ENCODE measurements at regions not wholly inside any gene's neighbourhood (a gene's known extent, or its start where the extent isn't known, plus 50 kb on each side); places are given as distances from the start of the nearest gene placed in this dataset.

DNA sequence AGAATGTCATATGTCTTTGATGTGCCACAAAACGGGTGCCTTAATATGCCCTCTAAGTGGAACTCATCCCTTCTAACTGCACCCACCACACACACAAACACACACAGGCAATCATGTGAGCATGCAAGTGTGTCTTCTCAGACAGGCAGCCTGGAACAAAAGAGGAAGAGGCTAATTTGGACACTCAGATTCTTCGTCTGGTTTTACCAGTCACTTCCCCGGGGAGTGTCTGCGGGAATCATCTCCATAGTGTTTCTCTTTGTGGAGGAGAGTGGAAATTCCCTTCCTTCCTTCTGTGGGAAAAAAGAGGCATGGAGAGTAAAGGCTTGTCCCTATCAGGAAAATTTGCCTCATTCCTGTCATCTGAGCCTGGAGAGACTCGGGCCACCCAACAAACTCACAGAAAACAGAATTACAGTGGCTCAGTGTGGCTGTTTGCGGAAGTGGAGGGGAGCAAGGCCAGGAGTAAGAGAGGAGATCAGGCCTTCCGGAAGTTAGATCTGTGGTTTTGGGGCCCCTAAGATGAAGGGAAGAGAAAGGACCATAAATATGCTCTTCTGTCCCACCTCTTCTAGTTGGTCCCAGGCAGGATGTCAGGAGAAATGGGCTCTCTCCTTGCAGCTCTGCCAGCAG, 212.6 kb upstream of the SEMA6D start:
- no peaks in the 10 kb centered on the region for H3K9me3 Mint-ChIP-seq (ENCODE audit: unreplicated experiment)
- Histone ChIP-seq H3K4me3 (ENCODE audit: insufficient read depth, low read depth, low read length) (no peak overlapping the region), H3K9me3 (ENCODE audit: insufficient read depth, low read depth, low read length) (no peaks in the 10 kb centered on the region), H3K9ac (ENCODE audit: low read length) (no peak overlapping the region), H3K36me3 (ENCODE audit: insufficient read depth, low read length) (no peaks in the 10 kb centered on the region), H3K4me1 (ENCODE audit: insufficient read depth, low read length) (peaks cover 4% of the 10 kb centered on the region), H3K27me3 (ENCODE audit: insufficient read depth, low read length) (no peaks in the 10 kb centered on the region), H3K27ac (ENCODE audit: low read depth, low read length) (no peak overlapping the region), H3K79me2 (ENCODE audit: insufficient read depth, low read length) (no peaks in the 10 kb centered on the region), H3K4me2 (ENCODE audit: low read length) (no peak overlapping the region), H2AFZ (ENCODE audit: low read depth, low read length) (no peak overlapping the region), H4K20me1 (ENCODE audit: insufficient read depth, low read length) (no peaks in the 10 kb centered on the region)
- no peak overlapping the region for H3K4me3 Mint-ChIP-seq (ENCODE audit: unreplicated experiment)
- H3K36me3 Mint-ChIP-seq (ENCODE audit: low read depth, unreplicated experiment) = no peaks in the 10 kb centered on the region
- peaks cover under 1% of the 10 kb centered on the region for H3K27me3 Mint-ChIP-seq (ENCODE audit: low read depth, unreplicated experiment)
- H3K27ac Mint-ChIP-seq (ENCODE audit: unreplicated experiment) = peak overlapping the region; percentile 0
- H3K4me1 Mint-ChIP-seq (ENCODE audit: low read depth, unreplicated experiment) = peaks cover 21% of the 10 kb centered on the region
- TF ChIP-seq EZH2 (IDR thresholded peaks at IDR 0.05; ENCODE audit: insufficient read depth, low read length) (no peak), CTCF (IDR thresholded peaks at IDR 0.05; ENCODE audit: insufficient read depth, low read depth, low read length) (no peak)
- DNase-seq (ENCODE audit: low read depth) (no peak), FAIRE-seq (no peak)

DNA sequence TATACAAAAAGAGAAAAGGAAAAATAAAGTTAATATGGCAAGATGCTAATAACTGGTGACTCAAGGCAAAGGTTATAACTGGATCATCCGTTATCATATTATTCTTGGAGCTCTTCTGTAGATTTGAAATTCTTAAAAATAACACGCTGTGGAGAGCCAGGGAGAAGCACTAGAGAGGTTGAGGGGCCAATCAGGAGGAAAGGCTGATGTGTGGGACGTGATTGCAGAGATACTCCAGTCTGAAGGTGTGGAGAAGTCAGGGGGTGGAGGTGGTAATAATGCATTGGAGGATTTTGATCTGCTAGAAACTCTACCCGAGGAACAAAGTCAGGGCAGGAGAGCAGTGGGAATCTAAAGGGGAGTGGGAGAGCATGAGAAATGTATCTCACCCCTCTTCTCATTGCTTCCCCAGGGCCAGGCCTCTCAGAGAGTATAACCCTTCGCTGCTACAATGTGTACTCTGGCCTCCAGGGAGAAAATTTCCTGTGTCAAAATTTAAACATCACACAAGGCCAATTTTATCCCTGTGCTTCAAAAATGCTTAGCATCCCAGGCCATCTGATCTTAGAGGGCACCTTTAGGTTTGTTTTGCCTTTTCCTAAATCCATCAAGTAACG, 211.5 kb upstream of the SEMA6D start:
- Mint-ChIP-seq H3K36me3 (ENCODE audit: low read depth, unreplicated experiment) (no peaks in the 10 kb centered on the region), H3K27ac (ENCODE audit: unreplicated experiment) (peak overlapping the region; percentile 1)

More for the DNA sequence above, 211.5 kb upstream of the SEMA6D start:
- Mint-ChIP-seq H3K4me1 (ENCODE audit: low read depth, unreplicated experiment) (peaks cover 21% of the 10 kb centered on the region), H3K27me3 (ENCODE audit: low read depth, unreplicated experiment) (peaks cover 2% of the 10 kb centered on the region), H3K4me3 (ENCODE audit: unreplicated experiment) (no peak overlapping the region), H3K9me3 (ENCODE audit: unreplicated experiment) (peaks cover 3% of the 10 kb centered on the region)
- no peaks in the 10 kb centered on the region for H3K27me3 ChIP-seq (ENCODE audit: insufficient read depth, low read length)
- H3K9ac ChIP-seq (ENCODE audit: low read length) = no peak overlapping the region
- H3K4me2 ChIP-seq (ENCODE audit: low read length) = no peak overlapping the region
- H3K4me3 ChIP-seq (ENCODE audit: insufficient read depth, low read depth, low read length) = no peak overlapping the region
- H2AFZ ChIP-seq (ENCODE audit: low read depth, low read length) = no peak overlapping the region
- H3K27ac ChIP-seq (ENCODE audit: low read depth, low read length) = no peak overlapping the region
- no peaks in the 10 kb centered on the region for H3K36me3 ChIP-seq (ENCODE audit: insufficient read depth, low read length)
- FAIRE-seq = no peak
- H3K79me2 ChIP-seq (ENCODE audit: insufficient read depth, low read length) = no peaks in the 10 kb centered on the region
- DNase-seq (ENCODE audit: low read depth) = no peak
- TF ChIP-seq EZH2 (IDR thresholded peaks at IDR 0.05; ENCODE audit: insufficient read depth, low read length) (no peak), CTCF (IDR thresholded peaks at IDR 0.05; ENCODE audit: insufficient read depth, low read depth, low read length) (no peak)
- peaks cover 4% of the 10 kb centered on the region for H3K4me1 ChIP-seq (ENCODE audit: insufficient read depth, low read length)
- no peaks in the 10 kb centered on the region for H3K9me3 ChIP-seq (ENCODE audit: insufficient read depth, low read depth, low read length)
- no peaks in the 10 kb centered on the region for H4K20me1 ChIP-seq (ENCODE audit: insufficient read depth, low read length)

Data from astrocyte (in vitro differentiated cells and primary cell).